AG04449 (cell line): ENCODE measurements at regions not wholly inside any gene's neighbourhood (a gene's known extent, or its start where the extent isn't known, plus 50 kb on each side); places are given as distances from the start of the nearest gene placed in this dataset.

ENCODE experiments used
- CTCF ChIA-PET: fragments of 350-600 bp; formaldehyde crosslinking; extraction: SDS; loops from one replicate; lab custom pipeline; 2021; ENCODE audit warnings: antibody characterized with exemption; lab: Yijun Ruan, JAX
- POLR2A ChIA-PET: fragments of 400-600, 350-600 bp; formaldehyde crosslinking; extraction: SDS; loops from one replicate; lab custom pipeline; 2020; ENCODE audit warnings: antibody characterized with exemption, inconsistent platforms; lab: Yijun Ruan, JAX
- DNase-seq: peaks from one replicate; pipeline ENCODE4 v3.0.0-alpha.2; 2010; ENCODE audit warnings: low read depth, low spot score
- H3K4me3 ChIP-seq: 2 replicates; pipeline ENCODE4 v1.5.1; 2011; ENCODE audit warnings: low read depth, mild to moderate bottlenecking, control low read depth, low read length
- TF ChIP-seq, protein P1 (sequence below): IDR thresholded peaks from one replicate; pipeline ENCODE4 v1.5.1; 2011; ENCODE audit warnings: mild to moderate bottlenecking, moderate library complexity, low read length, control low read depth, inconsistent platforms; ENCODE audit not compliant: insufficient read depth; ENCODE audit errors: missing control alignments

DNA sequence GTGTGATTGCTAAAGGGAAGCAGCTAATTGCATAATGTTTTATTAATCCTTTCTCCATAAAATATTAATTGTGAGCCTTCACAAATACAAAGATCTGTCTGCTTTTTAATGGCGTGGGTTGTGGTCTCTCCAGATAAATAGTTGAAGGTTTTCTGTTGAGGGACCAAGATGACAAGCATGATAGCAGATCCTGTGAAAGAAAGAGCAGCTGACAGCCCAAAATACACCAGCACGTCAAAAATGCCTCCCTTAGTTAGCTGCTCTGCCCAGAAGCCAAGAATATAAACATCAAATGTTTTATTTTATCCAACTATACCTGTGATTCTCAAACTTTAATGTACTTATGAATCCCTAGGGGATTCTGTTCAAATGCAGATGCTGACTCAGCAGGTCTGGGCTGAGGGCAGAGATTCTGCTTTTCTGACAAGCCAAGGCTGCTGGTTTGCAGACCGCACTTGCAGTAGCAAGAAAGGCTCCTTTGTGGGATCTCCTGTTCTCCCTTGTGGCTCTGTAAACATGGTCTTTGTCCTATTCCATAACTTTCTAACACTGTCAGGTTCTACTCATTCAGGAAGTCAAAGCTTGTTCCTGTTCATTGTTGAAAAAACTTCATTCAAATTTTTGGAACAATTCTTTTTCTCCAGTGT, 119.1 kb upstream of the SLC25A36 start:
- TF ChIP-seq, protein P1, sequence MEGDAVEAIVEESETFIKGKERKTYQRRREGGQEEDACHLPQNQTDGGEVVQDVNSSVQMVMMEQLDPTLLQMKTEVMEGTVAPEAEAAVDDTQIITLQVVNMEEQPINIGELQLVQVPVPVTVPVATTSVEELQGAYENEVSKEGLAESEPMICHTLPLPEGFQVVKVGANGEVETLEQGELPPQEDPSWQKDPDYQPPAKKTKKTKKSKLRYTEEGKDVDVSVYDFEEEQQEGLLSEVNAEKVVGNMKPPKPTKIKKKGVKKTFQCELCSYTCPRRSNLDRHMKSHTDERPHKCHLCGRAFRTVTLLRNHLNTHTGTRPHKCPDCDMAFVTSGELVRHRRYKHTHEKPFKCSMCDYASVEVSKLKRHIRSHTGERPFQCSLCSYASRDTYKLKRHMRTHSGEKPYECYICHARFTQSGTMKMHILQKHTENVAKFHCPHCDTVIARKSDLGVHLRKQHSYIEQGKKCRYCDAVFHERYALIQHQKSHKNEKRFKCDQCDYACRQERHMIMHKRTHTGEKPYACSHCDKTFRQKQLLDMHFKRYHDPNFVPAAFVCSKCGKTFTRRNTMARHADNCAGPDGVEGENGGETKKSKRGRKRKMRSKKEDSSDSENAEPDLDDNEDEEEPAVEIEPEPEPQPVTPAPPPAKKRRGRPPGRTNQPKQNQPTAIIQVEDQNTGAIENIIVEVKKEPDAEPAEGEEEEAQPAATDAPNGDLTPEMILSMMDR: no peak
- ChIA-PET CTCF (no interaction called here), POLR2A (no interaction called here)
- H3K4me3 ChIP-seq: no peak overlapping the region
- no peak for DNase-seq

DNA sequence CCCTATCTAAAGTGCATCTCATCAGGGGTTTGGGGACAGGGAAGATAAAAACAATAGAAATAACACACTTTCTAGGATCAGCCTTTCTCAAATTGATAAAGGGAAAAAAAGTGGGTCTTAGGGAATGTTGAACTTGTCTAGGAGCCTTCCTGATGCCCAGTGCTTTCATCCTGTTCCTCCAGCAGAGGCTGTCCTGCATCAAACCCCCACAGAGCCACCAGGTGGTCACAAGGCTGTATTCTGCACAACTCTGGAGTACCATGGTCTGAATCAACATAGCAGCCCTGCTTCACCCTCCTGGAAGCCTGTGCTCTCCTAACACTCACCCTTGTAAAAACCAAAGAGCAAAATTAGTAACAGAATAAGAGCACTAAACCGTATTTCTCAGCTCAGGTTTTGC, 118.5 kb upstream of the SLC25A36 start:
- DNase-seq: no peak
- CTCF ChIA-PET: no interaction called here
- POLR2A ChIA-PET: no interaction called here
- TF ChIP-seq, protein P1: no peak
- H3K4me3 ChIP-seq: no peak overlapping the region

DNA sequence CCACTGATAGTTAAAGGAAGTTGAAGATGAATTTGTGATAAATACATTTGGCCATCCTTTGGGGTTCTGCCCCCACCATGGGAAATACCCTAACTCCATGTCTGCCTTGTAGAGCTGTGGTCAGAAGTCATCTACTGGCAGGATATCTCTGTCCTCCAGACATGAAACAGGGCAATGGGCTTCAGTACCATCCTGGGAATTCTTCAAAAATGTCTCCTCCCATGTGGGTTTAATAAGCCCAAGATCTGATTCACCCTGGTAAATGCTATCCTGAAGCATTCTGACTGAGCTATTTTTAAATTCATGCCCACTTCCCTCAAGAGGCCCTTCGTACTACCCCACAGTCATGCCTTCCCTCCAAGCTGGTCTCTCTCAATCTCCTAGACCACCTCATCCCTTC, 113.7 kb upstream of the SLC25A36 start:
- DNase-seq: no peak
- CTCF ChIA-PET: interaction anchor here (0.5 kb wide), 1 partner anchor 18 kb away, joined by 3 read pairs; no protein-coding TSS in a partner anchor
- POLR2A ChIA-PET: no interaction called here
- TF ChIP-seq, protein P1: no peak
- H3K4me3 ChIP-seq: no peak overlapping the region

DNA sequence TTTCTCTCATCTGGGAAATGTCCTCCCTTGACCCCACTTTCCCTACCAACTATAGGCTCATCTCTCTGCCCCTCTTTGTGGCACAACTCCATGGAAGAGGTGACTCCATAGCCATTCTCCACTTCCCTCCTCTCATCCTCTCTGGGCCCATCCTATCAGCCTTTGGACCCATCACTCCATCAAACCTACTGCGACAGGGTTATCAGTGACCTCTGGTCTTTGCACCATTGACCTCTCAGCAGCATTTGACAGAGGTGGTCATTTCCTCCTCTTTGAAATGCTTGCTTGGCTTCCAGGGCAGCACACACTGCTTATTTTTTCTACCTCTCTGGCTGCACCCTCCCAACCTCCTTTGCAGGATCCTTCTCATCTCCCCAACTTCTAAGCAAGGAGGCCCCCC, 113.1 kb upstream of the SLC25A36 start:
- ChIA-PET CTCF (no interaction called here), POLR2A (no interaction called here)
- TF ChIP-seq, protein P1: no peak
- H3K4me3 ChIP-seq: no peak overlapping the region
- DNase-seq: no peak

DNA sequence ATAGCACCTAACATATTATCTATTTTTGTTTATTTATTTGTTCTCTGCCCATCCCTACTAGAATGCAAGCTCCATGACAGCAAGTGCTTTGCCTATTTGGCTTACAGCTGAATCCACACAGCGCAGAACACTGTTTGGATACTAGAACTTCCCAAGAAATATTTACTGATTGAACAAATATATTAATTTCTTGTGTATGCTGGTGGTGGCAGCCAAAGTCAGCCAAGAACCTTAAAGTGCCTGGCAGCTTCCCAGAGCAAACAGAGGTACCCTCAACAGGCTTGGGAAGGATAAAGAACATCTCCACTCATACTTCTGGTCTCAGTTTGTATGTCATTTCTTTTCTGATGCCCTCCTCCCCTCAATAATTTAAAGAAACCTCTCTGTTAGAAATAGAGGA, 111.8 kb upstream of the SLC25A36 start:
- POLR2A ChIA-PET: no interaction called here
- CTCF ChIA-PET: no interaction called here
- TF ChIP-seq, protein P1: no peak
- no peak overlapping the region for H3K4me3 ChIP-seq
- no peak for DNase-seq

DNA sequence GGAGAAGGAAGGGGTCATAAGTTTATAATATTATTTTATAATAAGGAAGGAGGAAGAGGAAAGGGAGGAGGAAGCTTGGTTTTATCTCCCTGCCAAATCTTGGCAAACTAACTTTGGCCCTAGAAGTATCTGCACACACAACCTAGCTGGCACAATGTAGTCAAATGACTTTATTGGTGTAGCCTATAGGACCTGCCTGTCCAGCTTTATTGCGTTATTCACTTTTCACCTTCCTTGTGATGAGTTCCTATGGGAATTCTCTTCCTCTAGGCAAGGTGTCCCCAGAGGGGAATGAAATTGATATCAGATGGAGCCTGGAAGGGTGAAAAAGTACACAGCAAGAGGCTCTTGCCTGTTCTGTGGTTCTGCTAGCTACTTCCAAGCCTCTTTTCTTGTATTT, 111.2 kb upstream of the SLC25A36 start:
- TF ChIP-seq, protein P1: no peak
- no peak for DNase-seq
- ChIA-PET POLR2A (no interaction called here), CTCF (no interaction called here)
- H3K4me3 ChIP-seq: no peak overlapping the region
